Gastrocnemius medialis (tissue), 4 donors: ENCODE measurements at regions not wholly inside any gene's neighbourhood (a gene's known extent, or its start where the extent isn't known, plus 50 kb on each side); places are given as distances from the start of the nearest gene placed in this dataset.

Source experiments
- ATAC-seq, 2 donors: fragments of 150-250 bp; one replicate each; pipeline ENCODE4 v1.9.1; 2016
- DNase-seq, 2 donors: peaks; one replicate each; pipeline ENCODE4 v3.0.0-alpha.2; 2019
- H3K27ac ChIP-seq, 4 donors: fragments of 200-600 bp; sonication (generic); 1 replicate in 1 of 4; 2 replicates in 3 of 4; pipeline ENCODE4 v1.5.1; 2016 to 2018; ENCODE audit warnings: mild to moderate bottlenecking in 2 of 4, moderate library complexity in 1 of 4
- H3K27me3 ChIP-seq, 3 donors: fragments of 200-600 bp; sonication (generic) in 2 of 3; 1 replicate in 1 of 3; 2 replicates in 2 of 3; pipeline versions ENCODE4 v1.5.1 to v1.6.0; 2016 to 2019; ENCODE audit warnings: mild to moderate bottlenecking in 1 of 3, moderate library complexity in 1 of 3
- H3K36me3 ChIP-seq, 2 donors: fragments of 200-600 bp; sonication (generic) in 1 of 2; one replicate each; pipeline ENCODE4 v1.5.1; 2017 to 2018
- H3K4me1 ChIP-seq, 2 donors: fragments of 200-600 bp; sonication (generic) in 1 of 2; one replicate each; pipeline ENCODE4 v1.5.1; 2016 to 2017; ENCODE audit warnings: mild to moderate bottlenecking in 2 of 2
- H3K4me3 ChIP-seq, 4 donors: fragments of 200-600 bp; sonication (generic) in 3 of 4; 1 replicate in 1 of 4; 2 replicates in 3 of 4; pipeline ENCODE4 v1.5.1; 2016 to 2019; ENCODE audit warnings: mild to moderate bottlenecking in 2 of 4
- H3K9me3 ChIP-seq, 3 donors: fragments of 200-600 bp; sonication (generic) in 2 of 3; 1 replicate in 1 of 3; 2 replicates in 2 of 3; pipeline ENCODE4 v1.5.1; 2016 to 2019
- POLR2A ChIP-seq, 2 donors: fragments of 450-650 bp; IDR thresholded peaks; one replicate each; pipeline ENCODE4 v1.6.1; 2017; ENCODE audit warnings: antibody characterized with exemption in 2 of 2, mild to moderate bottlenecking in 2 of 2, moderate library complexity in 2 of 2
- in situ Hi-C, 4 donors: fragments of 200-750 bp; cut with MboI; loops; one replicate each; pipeline versions ENCODE4 v1.15.0 to v1.8.0; 2017; ENCODE audit warnings: low sequenced_read_pairs in 4 of 4
- intact Hi-C: fragments of 100-400 bp; cut with DNase I; formaldehyde crosslinking; loops from one replicate; pipeline ENCODE4 v1.15.1; 2023; ENCODE audit warnings: low total_unique reads
- TF ChIP-seq, protein P1 (sequence below), 5 experiments: fragments of 450-650 bp in 3 of 5; fragments of 200-600 bp in 2 of 5; sonication (generic) in 2 of 5; IDR thresholded peaks in 4 of 5; conservative IDR thresholded peaks in 1 of 5; 1 replicate in 4 of 5; 2 replicates in 1 of 5; pipeline ENCODE4 v1.5.1; 2016 to 2019; ENCODE audit warnings: antibody characterized with exemption in 5 of 5, mild to moderate bottlenecking in 3 of 5, moderate library complexity in 3 of 5

- Histone ChIP-seq H3K9me3 (no peaks in the 10 kb centered on the region), H3K27me3 (no peaks in the 10 kb centered on the region), H3K4me1 (no peaks in the 10 kb centered on the region), H3K36me3 (no peaks in the 10 kb centered on the region), H3K4me3 (no peak overlapping the region), H3K27ac (no peak overlapping the region)
- ATAC-seq (no peak), DNase-seq (no peak)
- no peak for TF ChIP-seq POLR2A (IDR thresholded peaks at IDR 0.05)
- TF ChIP-seq, protein P1, sequence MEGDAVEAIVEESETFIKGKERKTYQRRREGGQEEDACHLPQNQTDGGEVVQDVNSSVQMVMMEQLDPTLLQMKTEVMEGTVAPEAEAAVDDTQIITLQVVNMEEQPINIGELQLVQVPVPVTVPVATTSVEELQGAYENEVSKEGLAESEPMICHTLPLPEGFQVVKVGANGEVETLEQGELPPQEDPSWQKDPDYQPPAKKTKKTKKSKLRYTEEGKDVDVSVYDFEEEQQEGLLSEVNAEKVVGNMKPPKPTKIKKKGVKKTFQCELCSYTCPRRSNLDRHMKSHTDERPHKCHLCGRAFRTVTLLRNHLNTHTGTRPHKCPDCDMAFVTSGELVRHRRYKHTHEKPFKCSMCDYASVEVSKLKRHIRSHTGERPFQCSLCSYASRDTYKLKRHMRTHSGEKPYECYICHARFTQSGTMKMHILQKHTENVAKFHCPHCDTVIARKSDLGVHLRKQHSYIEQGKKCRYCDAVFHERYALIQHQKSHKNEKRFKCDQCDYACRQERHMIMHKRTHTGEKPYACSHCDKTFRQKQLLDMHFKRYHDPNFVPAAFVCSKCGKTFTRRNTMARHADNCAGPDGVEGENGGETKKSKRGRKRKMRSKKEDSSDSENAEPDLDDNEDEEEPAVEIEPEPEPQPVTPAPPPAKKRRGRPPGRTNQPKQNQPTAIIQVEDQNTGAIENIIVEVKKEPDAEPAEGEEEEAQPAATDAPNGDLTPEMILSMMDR (IDR thresholded peaks at IDR 0.05 in 4 of 5, conservative IDR thresholded peaks at IDR 0.05 in 1 of 5): no peak
- in situ Hi-C loops: no loop called here
- intact Hi-C loops: no loop called here
Observed at GRCh38 chr20:48175261-48175660, 390.0 kb upstream of the SULF2 start.

- TF ChIP-seq, protein P1 (IDR thresholded peaks at IDR 0.05 in 4 of 5, conservative IDR thresholded peaks at IDR 0.05 in 1 of 5): no peak
- TF ChIP-seq POLR2A (IDR thresholded peaks at IDR 0.05): no peak
- DNase-seq (no peak), ATAC-seq (no peak)
- no peak overlapping the region for H3K4me3 ChIP-seq
- H3K9me3 ChIP-seq: no peaks in the 10 kb centered on the region
- peaks cover 0 to 5% (median 0%) of the 10 kb centered on the region in 3 donors for H3K27me3 ChIP-seq
- no peaks in the 10 kb centered on the region for H3K36me3 ChIP-seq
- no peak overlapping the region for H3K27ac ChIP-seq
- H3K4me1 ChIP-seq: no peaks in the 10 kb centered on the region
- intact Hi-C loops (no loop called here), in situ Hi-C loops (no loop called here)
Observed at GRCh38 chr20:48172357-48172702, 387.0 kb upstream of the SULF2 start.

DNA sequence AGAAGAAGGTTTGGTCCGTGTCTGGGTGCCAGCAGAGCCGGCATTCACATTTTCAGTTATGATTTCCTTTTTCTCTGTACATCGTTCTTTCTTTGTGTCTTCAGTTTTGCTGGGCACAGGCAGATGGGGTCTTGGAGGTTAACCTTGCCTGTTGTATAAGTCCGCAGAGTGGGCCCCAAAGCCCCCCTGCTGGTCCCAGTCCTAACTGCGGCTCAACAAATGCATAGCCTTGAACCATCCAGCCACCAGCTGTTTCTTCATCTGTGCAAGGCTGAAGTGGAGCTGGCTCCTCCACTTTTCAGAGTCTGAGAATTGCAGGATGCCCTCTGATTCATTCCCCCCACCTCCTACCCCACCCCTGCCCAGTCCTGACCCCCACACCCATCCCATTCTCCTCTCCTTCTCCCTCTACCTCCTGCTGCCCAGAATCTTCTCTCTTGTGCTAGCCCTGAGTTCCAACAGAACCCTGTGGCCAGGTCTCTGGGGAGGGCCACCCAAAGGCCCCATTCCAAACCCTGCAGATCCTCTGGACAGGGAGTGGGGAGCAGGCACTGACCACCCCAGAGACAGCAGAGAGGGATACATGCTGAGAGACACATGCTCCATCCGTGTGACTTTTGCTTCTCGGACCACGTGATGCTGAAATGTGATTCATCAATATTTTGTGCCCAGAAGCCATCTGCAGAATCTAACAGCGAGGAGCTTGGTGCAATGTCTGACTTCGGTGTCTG is 386.5 kb upstream of the SULF2 start:
- Histone ChIP-seq H3K36me3 (no peaks in the 10 kb centered on the region), H3K27ac (no peak overlapping the region), H3K4me3 (no peak overlapping the region), H3K4me1 (no peaks in the 10 kb centered on the region), H3K9me3 (no peaks in the 10 kb centered on the region), H3K27me3 (peaks cover 0 to 5% (median 0%) of the 10 kb centered on the region in 3 donors)
- no peak for TF ChIP-seq POLR2A (IDR thresholded peaks at IDR 0.05)
- TF ChIP-seq, protein P1 (IDR thresholded peaks at IDR 0.05 in 4 of 5, conservative IDR thresholded peaks at IDR 0.05 in 1 of 5): no peak
- intact Hi-C loops (no loop called here), in situ Hi-C loops (no loop called here)
- DNase-seq (no peak), ATAC-seq (no peak)

- ATAC-seq (no peak), DNase-seq (no peak)
- Histone ChIP-seq H3K36me3 (no peaks in the 10 kb centered on the region), H3K4me1 (no peaks in the 10 kb centered on the region), H3K4me3 (no peak overlapping the region), H3K27ac (no peak overlapping the region), H3K9me3 (no peaks in the 10 kb centered on the region), H3K27me3 (peaks cover 0 to 5% (median 2%) of the 10 kb centered on the region in 3 donors)
- TF ChIP-seq, protein P1 (IDR thresholded peaks at IDR 0.05 in 4 of 5, conservative IDR thresholded peaks at IDR 0.05 in 1 of 5): no peak
- no peak for TF ChIP-seq POLR2A (IDR thresholded peaks at IDR 0.05)
- in situ Hi-C loops (no loop called here), intact Hi-C loops (no loop called here)
Observed at GRCh38 chr20:48171071-48171470, 385.8 kb upstream of the SULF2 start.

- Histone ChIP-seq H3K36me3 (no peaks in the 10 kb centered on the region), H3K4me3 (no peak overlapping the region), H3K27ac (no peak overlapping the region), H3K9me3 (no peaks in the 10 kb centered on the region), H3K4me1 (no peaks in the 10 kb centered on the region), H3K27me3 (peaks cover 0 to 6% (median 5%) of the 10 kb centered on the region in 3 donors)
- TF ChIP-seq, protein P1 (IDR thresholded peaks at IDR 0.05 in 4 of 5, conservative IDR thresholded peaks at IDR 0.05 in 1 of 5): no peak
- TF ChIP-seq POLR2A (IDR thresholded peaks at IDR 0.05): no peak
- in situ Hi-C loops: no loop called here
- DNase-seq: no peak
- intact Hi-C loops: no loop called here
- ATAC-seq: no peak
Observed at GRCh38 chr20:48170625-48171024, 385.3 kb upstream of the SULF2 start.
